ENCODE measurements at regions not wholly inside any gene's neighbourhood (a gene's known extent, or its start where the extent isn't known, plus 50 kb on each side); places are given as distances from the start of the nearest gene placed in this dataset.

DNA sequence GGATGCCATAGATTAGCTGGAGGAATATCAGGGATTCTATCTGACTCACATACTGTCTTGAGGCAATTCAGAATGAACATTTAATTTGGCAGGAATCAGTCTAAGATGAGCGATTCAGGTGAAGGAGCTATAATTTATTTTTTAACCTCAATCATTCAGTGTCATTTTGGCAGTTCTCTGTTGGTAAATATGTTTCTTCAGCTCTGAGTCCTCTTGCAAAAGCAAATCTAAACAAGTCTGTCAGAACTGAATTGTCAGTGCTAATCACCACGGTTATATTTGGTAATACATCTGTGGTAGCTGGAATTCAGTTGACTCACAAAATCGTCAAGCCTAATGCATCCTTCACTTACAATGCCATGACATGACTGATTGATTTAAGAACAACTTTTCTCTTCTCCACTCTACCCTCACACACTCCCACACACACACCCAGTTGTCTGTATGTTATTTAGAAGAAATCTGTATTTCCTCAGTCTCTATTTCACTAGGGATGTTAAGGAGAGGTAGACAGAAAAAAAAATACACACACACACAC lies 516.6 kb upstream of the NXPH2 start:
- TF ChIP-seq, protein P1, sequence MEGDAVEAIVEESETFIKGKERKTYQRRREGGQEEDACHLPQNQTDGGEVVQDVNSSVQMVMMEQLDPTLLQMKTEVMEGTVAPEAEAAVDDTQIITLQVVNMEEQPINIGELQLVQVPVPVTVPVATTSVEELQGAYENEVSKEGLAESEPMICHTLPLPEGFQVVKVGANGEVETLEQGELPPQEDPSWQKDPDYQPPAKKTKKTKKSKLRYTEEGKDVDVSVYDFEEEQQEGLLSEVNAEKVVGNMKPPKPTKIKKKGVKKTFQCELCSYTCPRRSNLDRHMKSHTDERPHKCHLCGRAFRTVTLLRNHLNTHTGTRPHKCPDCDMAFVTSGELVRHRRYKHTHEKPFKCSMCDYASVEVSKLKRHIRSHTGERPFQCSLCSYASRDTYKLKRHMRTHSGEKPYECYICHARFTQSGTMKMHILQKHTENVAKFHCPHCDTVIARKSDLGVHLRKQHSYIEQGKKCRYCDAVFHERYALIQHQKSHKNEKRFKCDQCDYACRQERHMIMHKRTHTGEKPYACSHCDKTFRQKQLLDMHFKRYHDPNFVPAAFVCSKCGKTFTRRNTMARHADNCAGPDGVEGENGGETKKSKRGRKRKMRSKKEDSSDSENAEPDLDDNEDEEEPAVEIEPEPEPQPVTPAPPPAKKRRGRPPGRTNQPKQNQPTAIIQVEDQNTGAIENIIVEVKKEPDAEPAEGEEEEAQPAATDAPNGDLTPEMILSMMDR (IDR thresholded peaks at IDR 0.05; ENCODE audit: low read depth, low read length), result no peak
- no peak for TF ChIP-seq POLR2A (IDR thresholded peaks at IDR 0.05; ENCODE audit: extremely low read depth, insufficient read length)
- TF ChIP-seq, protein P2, sequence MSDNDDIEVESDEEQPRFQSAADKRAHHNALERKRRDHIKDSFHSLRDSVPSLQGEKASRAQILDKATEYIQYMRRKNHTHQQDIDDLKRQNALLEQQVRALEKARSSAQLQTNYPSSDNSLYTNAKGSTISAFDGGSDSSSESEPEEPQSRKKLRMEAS (IDR thresholded peaks at IDR 0.05; ENCODE audit: low read depth, low read length), result no peak
- no peak for TF ChIP-seq MYC (IDR thresholded peaks at IDR 0.05; ENCODE audit: low read depth, low read length)

Measured in NB4 (cell line).